ENCODE measurements at regions not wholly inside any gene's neighbourhood (a gene's known extent, or its start where the extent isn't known, plus 50 kb on each side); places are given as distances from the start of the nearest gene placed in this dataset. TPM values are rescaled to one million over a fixed set of nuclear protein-coding genes. Genes with fewer than 3 reads are reported as not detected.

DNA sequence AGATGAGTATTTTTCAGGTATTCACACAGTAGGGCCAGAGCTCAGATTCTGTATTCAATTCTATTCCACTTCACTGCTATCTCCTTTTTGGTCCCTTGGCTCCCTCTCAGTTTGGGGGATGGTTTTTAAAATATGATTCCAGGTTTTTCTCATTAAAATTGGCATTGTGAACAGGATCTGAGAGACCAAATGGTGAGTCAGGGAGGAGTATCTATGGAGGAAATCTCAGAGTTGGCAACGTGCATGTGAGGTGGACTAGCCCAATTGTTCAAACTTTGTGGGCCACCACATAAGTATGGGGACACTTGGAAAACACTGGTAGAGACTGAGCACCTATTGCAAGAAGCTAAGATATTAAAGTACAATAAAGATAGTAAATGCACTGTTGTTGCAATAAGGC lies 53.9 kb upstream of the TTC14 start:
- ATAC-seq (ENCODE audit: low FRiP score) (no peak), DNase-seq (ENCODE audit: low spot score) (no peak)
- no peak for TF ChIP-seq CTCF (IDR thresholded peaks at IDR 0.05)

Small RNA genes in the stretch of these regions (small RNA-seq; reads per million reads assigned to genes)
- gene AC134503.1 (not detected), gene RF00096 (not detected), gene RNA5SP149 (13.5 reads per million, percentile 90 among the genes with 10 or more reads in this experiment)
